ENCODE measurements at regions not wholly inside any gene's neighbourhood (a gene's known extent, or its start where the extent isn't known, plus 50 kb on each side); places are given as distances from the start of the nearest gene placed in this dataset.

- intact Hi-C loops (cut with DNase I) = no loop called here
- no peak for TF ChIP-seq CTCF (IDR thresholded peaks at IDR 0.05)
- no peak overlapping the region for H3K4me3 ChIP-seq
Measured at GRCh38 chr21:24302400-24302799, 1304.9 kb downstream of the MRPL39 start.

GRCh38 chr21:24298040-24298439 is 1309.2 kb downstream of the MRPL39 start:
- H3K27ac ChIP-seq = no peak overlapping the region
- no peak for TF ChIP-seq CTCF (IDR thresholded peaks at IDR 0.05)
- no peaks in the 10 kb centered on the region for H3K4me1 ChIP-seq
- no peak for DNase-seq
- no peak for ATAC-seq
- H3K9me3 ChIP-seq = no peaks in the 10 kb centered on the region
- no peaks in the 10 kb centered on the region for H3K36me3 ChIP-seq
- no peak overlapping the region for H3K4me3 ChIP-seq
- intact Hi-C loops (cut with DNase I) = no loop called here
- no peaks in the 10 kb centered on the region for H3K27me3 ChIP-seq

More at GRCh38 chr21:24302400-24302799, 1304.9 kb downstream of the MRPL39 start:
- no peak for DNase-seq
- Histone ChIP-seq H3K9me3 (no peaks in the 10 kb centered on the region), H3K27me3 (no peaks in the 10 kb centered on the region), H3K27ac (no peak overlapping the region), H3K4me1 (no peaks in the 10 kb centered on the region), H3K36me3 (no peaks in the 10 kb centered on the region)
- no peak for ATAC-seq

- no peak overlapping the region for H3K27ac ChIP-seq
- H3K9me3 ChIP-seq = no peaks in the 10 kb centered on the region
- TF ChIP-seq CTCF (IDR thresholded peaks at IDR 0.05) = no peak
- DNase-seq (no peak), ATAC-seq (no peak)
- intact Hi-C loops (cut with DNase I) = no loop called here
- H3K4me3 ChIP-seq = no peak overlapping the region
- no peaks in the 10 kb centered on the region for H3K4me1 ChIP-seq
- no peaks in the 10 kb centered on the region for H3K27me3 ChIP-seq
- no peaks in the 10 kb centered on the region for H3K36me3 ChIP-seq
Measured at GRCh38 chr21:24294171-24294570, 1313.1 kb downstream of the MRPL39 start.

GRCh38 chr21:24290151-24290833 is 1317.0 kb downstream of the MRPL39 start:
- H3K9me3 ChIP-seq = no peaks in the 10 kb centered on the region
- intact Hi-C loops (cut with DNase I) = no loop called here

GRCh38 chr21:24289539-24289938 is 1317.7 kb downstream of the MRPL39 start:
- ATAC-seq = no peak
- Histone ChIP-seq H3K9me3 (no peaks in the 10 kb centered on the region), H3K4me3 (no peak overlapping the region), H3K4me1 (no peaks in the 10 kb centered on the region), H3K27ac (no peak overlapping the region), H3K36me3 (no peaks in the 10 kb centered on the region), H3K27me3 (no peaks in the 10 kb centered on the region)
- TF ChIP-seq CTCF (IDR thresholded peaks at IDR 0.05) = no peak
- intact Hi-C loops (cut with DNase I) = no loop called here
- DNase-seq = no peak

More at GRCh38 chr21:24290151-24290833, 1317.0 kb downstream of the MRPL39 start:
- ATAC-seq = no peak
- H3K27ac ChIP-seq = no peak overlapping the region
- no peaks in the 10 kb centered on the region for H3K27me3 ChIP-seq
- H3K36me3 ChIP-seq = no peaks in the 10 kb centered on the region
- no peak overlapping the region for H3K4me3 ChIP-seq
- H3K4me1 ChIP-seq = no peaks in the 10 kb centered on the region
- TF ChIP-seq CTCF (IDR thresholded peaks at IDR 0.05) = no peak
- no peak for DNase-seq
